GM12891 (cell line): ENCODE measurements at regions not wholly inside any gene's neighbourhood (a gene's known extent, or its start where the extent isn't known, plus 50 kb on each side); places are given as distances from the start of the nearest gene placed in this dataset.

ENCODE experiments used
- PAX5 ChIP-seq: IDR thresholded peaks from 2 replicates; pipeline ENCODE4 v1.6.1; 2011; ENCODE audit warnings: low read length, moderate library complexity, mild to moderate bottlenecking; ENCODE audit not compliant: insufficient read depth, severe bottlenecking
- POLR2A ChIP-seq: IDR thresholded peaks from 2 replicates; pipeline ENCODE4 v1.6.1; 2011; ENCODE audit warnings: low read depth, low read length, control low read depth
- POLR2AphosphoS5 ChIP-seq: IDR thresholded peaks from 2 replicates; pipeline ENCODE4 v1.6.1; 2011; ENCODE audit warnings: low read depth, low read length, control low read depth
- POU2F2 ChIP-seq: IDR thresholded peaks from 2 replicates; pipeline ENCODE4 v1.6.1; 2011; ENCODE audit warnings: low read depth, mild to moderate bottlenecking, control low read depth, low read length, moderate library complexity
- SPI1 ChIP-seq: IDR thresholded peaks from 2 replicates; pipeline ENCODE4 v1.6.1; 2011; ENCODE audit warnings: low read depth, low read length, control low read depth
- TAF1 ChIP-seq: IDR thresholded peaks from 2 replicates; pipeline ENCODE4 v1.6.1; 2011; ENCODE audit warnings: low read depth, low read length, control low read depth

- no peak for TF ChIP-seq POLR2AphosphoS5
- no peak for TF ChIP-seq SPI1
- TF ChIP-seq POLR2A: no peak
- TF ChIP-seq TAF1: no peak
- no peak for TF ChIP-seq POU2F2
- TF ChIP-seq PAX5: no peak
Observed at GRCh38 chr1:59241909-59242308, 55.0 kb upstream of the FGGY start.
